Hematopoietic multipotent progenitor cell treated with erythropoietin and hydrocortisone succinate and interleukin-3 and kit ligand, for 8 days (in vitro differentiated cells): ENCODE measurements at regions not wholly inside any gene's neighbourhood (a gene's known extent, or its start where the extent isn't known, plus 50 kb on each side); places are given as distances from the start of the nearest gene placed in this dataset.

Experiments used
- DNase-seq: peaks from one replicate; pipeline ENCODE4 v3.0.0-alpha.2; 2015

- no peak for DNase-seq
Observed at GRCh38 chr5:30121043-30121442, 1072.4 kb upstream of the CDH6 start.

- DNase-seq, result no peak
Observed at GRCh38 chr5:30117135-30117534, 1076.4 kb upstream of the CDH6 start.

DNA sequence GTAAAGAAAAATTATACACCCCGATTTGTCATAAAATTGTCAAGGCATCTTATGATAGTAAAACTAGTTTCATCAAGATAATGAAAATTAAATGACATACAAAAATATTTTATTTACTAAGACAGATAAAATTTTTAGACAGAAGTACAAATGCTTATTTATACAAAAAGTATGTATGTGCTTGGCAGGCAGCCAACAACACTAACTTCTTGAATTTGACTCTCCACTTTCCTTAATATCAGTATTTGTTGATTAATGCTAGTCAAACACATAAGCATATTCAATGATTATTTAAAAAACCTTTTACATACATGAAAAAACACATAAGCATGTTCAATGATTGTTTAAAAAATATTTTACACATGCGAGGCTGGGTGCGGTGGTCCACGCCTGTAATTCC lies 1079.9 kb upstream of the CDH6 start:
- no peak for DNase-seq

GRCh38 chr5:30112867-30113266 lies 1080.6 kb upstream of the CDH6 start:
- no peak for DNase-seq

GRCh38 chr5:30108051-30108450 lies 1085.4 kb upstream of the CDH6 start:
- no peak for DNase-seq

GRCh38 chr5:30106596-30106995 lies 1086.9 kb upstream of the CDH6 start:
- DNase-seq, result no peak

DNA sequence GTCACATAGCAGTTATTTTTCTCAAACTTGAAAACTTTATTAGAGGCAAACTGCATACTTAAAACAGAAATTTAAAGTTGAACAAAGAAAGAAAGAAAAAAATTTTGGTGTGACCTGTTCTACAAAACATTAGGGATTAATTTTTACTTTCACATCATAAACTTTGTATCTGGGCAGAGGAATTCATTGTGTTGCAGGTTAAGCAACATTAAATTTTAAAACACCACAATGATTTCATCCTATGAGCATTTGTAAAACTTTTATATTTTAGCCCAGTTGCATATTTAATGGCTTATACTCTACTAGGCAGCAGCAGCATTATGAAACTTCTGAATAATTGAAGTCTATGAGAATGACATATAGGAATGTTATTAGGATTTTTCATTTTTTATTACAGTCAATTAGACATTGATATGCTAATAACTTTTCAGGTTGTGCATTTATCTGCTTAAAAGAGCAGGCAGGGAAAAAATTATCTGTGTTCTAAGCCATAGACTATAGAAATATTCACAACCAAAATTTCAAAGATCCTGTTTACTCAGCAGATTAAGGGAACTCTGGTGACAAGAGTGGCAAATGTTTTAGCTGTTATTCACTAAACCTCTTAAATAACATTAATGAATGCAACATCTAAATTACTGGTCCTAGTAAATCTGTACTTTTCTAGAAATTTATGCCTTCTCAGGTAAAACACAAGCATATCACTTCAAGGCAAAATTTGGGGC lies 1088.5 kb upstream of the CDH6 start:
- no peak for DNase-seq

DNA sequence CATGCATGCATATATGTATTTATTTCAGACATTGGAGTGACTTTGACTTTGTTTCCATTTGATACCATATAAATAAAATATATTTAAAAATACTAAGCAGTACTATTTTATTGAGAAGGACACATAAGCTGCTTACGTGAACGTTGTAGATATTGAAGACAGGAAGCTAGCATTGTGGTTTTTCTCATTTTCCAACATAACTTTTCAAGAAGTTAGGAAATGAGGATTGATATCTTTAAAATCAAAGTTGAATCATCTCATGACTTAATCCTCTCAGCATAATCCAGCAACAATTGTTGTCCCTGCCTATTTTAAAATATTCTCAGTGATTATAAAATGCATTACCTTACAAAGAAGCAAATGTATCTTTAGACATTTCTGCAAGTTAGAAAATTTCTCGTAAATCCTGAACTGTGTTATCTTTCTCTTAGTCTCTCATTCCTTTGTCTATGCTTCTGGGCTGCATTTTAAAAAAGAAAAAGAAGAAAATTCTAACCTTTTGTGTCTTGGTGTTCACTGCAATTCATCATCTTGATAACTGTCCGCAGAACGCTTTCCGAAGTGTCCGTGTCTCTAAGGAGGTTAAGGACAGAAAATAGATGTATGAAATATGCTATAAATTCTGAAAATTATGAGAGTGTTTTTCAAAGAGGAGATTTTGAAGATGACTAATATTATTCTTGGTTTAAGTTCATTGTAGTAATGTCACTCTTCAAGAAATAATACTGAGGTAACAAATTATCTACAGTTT lies 1089.9 kb upstream of the CDH6 start:
- DNase-seq, result no peak

- no peak for DNase-seq
Observed at GRCh38 chr5:30103052-30103451, 1090.4 kb upstream of the CDH6 start.

DNA sequence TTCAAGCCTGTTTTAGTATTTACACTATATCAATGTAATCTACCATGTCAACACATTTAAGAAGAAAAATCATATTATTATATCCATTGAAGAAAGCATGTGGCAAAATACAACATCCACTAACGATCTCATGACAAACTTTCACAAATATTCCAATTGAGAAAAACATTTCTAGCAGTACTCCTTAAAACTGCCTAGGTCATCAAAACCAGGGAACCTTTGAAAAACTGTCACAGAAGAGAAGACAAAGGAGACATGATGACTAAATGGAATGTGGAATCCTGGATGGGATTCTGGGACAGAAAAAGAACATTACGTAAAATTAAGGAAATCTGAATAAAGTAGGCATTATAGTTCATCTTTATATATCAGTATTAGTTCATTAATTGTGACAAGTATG lies 1091.3 kb upstream of the CDH6 start:
- DNase-seq, result no peak

GRCh38 chr5:30100929-30101328 lies 1092.6 kb upstream of the CDH6 start:
- DNase-seq, result no peak

DNA sequence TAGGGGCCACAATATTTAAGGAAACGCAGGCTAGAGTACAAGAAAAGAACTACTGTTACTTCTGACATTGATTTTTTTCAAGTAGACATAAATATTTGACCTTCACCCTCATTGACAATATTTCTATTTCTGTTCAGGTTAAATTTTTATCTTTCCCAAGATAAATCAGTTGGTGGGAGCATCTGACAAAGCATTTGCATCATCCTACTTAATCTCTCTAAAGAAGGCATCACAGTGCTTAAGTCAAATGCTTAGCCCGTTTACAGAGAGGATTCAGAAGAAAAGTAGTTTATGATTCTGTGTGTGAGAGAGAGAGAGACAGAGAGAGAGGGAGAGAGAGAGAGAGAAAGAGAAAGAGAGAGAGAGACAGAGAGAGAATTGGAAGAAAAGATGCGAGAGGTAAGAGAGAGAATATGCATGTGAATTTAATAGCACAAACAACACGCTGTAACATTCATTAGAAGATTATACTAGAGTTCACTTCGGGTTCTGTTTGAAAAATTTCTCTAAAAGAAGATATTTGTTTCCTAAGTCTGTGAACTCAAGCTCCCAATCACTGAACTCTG lies 1093.3 kb upstream of the CDH6 start:
- DNase-seq, result no peak

DNA sequence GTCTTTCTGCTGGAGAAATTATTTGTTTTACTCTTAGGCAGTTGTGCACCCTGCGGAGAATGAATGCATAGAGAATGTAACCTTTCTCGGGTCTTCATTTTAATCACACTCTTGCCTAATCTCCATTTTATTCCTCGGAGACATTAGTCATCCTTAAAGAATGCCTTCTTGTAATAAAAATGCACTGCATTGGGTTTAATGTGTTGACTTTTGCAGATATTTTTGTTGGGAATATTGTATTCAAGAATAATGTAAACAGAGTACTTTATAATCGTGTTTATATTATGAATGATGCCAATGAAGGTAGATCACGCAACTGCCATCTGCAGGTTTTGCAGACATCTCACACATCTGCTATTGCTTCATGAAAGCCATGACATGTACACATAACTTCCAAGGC lies 1093.9 kb upstream of the CDH6 start:
- DNase-seq, result no peak

GRCh38 chr5:30098940-30099339 lies 1094.5 kb upstream of the CDH6 start:
- DNase-seq, result no peak

DNA sequence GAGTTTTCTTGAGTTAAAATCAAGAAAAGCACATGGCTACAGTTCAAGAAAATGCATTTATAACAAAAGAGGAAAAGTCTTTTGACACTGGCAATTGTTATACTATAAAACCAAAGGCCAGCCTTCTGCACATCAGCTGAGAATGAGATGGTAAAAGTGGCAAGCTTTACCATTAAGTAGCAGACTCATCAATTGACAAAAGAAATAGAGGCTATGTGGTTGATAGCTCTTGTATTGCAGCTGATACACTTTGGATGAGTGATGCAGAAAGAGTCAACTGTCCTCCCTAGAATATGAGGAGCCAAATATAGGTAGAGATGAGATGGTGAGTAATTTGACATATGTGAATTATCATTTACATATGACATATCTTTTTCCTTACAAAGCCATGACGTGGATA lies 1100.9 kb upstream of the CDH6 start:
- DNase-seq, result no peak

- no peak for DNase-seq
Observed at GRCh38 chr5:30069441-30070263, 1123.8 kb upstream of the CDH6 start.

- DNase-seq, result no peak
Observed at GRCh38 chr5:30063503-30063902, 1130.0 kb upstream of the CDH6 start.

GRCh38 chr5:30051976-30052375 lies 1141.5 kb upstream of the CDH6 start:
- no peak for DNase-seq

DNA sequence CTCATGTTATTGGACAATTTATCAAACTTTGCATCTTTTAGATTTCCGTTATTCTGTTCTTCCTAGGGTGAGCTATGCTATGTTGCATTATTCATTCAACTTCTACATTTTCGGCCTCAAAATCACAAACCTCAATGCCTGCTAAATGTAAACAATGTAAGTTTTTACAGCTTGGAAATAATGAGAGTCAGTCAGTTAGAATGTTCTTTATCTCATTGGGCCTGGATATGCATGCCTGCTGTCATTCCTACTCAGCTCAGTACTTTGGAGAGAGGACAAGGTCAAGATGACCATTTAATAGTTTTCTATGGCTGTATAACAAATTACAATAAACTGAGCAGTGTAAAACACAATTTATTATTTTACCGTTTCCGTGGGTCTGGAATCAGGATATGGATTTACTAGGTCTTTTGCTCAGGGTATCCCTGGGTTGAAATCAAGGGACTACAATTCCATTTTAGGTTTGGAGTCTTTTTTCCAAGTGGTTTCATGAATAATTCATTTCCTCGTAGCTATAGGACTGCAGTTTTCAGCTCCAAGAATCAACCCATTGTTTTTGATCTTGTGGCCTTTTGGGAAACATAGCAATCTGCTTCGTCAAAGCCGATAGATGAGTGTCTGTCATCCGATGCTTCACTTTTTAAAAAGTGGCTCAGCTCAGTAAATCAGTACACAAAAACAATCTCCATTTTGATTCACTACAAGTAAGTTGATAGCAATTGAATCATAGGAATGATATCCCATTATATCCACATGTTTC lies 1143.2 kb upstream of the CDH6 start:
- no peak for DNase-seq

DNA sequence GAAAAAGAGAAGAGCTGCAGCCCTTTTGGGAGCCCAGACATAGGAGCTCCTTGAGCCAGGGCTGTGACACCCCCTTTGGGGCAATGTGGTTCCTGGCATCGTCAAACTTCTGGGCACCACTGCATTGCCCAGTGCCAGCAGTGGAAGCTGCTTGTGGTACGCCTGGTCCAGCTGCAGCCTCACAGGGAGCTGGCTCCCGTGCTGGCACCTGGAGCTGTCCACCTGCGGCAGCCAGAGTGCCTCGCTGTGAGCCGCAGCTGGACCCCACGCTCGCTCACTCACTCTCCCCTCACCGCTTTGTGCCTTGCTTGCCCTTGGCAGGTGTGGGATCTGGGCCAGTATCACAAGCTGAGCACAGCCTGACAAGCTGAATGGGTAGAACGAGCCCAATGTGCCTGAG lies 1150.8 kb upstream of the CDH6 start:
- DNase-seq, result no peak

DNA sequence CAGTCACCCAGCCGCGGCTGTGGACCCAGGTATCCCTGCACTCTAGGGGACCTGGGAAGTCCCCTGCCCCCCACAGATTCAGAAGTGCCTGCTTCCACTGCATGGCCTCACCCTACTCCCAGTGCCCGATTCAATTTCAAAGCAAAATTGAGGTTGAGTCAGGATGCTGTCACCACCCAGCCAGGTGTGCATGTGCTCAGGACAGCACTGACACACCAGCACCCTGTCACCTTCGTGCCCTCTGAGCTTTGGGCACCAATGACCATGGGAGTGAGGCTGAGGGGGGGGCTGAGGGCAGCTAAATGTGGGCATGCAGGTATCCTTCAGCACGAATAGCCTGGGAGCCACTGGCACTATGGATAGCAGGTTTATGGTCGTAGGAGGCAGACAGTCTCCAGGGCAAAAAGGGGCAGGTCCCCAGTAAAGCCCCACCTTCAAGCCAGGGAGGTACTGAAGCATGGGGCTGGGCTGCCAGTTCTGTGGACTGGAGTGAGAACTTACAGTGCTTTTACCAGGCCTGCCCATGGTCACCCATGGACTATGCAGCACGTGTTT lies 1151.6 kb upstream of the CDH6 start:
- DNase-seq, result no peak

- DNase-seq, result no peak
Observed at GRCh38 chr5:30041291-30041690, 1152.2 kb upstream of the CDH6 start.
